GM21737 (cell line): ENCODE measurements at regions not wholly inside any gene's neighbourhood (a gene's known extent, or its start where the extent isn't known, plus 50 kb on each side); places are given as distances from the start of the nearest gene placed in this dataset.

Experiments
- ATAC-seq: cut with Tn5 transposase; IDR thresholded peaks from one replicate; pipeline ENCODE4 v1.9.1; 2021; ENCODE audit warnings: mild to moderate bottlenecking, moderate library complexity; ENCODE audit not compliant: unreplicated experiment

- ATAC-seq = no peak
Observed at GRCh38 chr7:69130396-69130795, 467.9 kb upstream of the AUTS2 start.

GRCh38 chr7:69134316-69134715, 464.0 kb upstream of the AUTS2 start:
- no peak for ATAC-seq

GRCh38 chr7:69147631-69148030, 450.6 kb upstream of the AUTS2 start:
- ATAC-seq = no peak

- ATAC-seq = no peak
Observed at GRCh38 chr7:69149804-69150782, 448.2 kb upstream of the AUTS2 start.

- no peak for ATAC-seq
Observed at GRCh38 chr7:69162326-69162725, 435.9 kb upstream of the AUTS2 start.

GRCh38 chr7:69162931-69163670, 435.2 kb upstream of the AUTS2 start:
- ATAC-seq = no peak

- no peak for ATAC-seq
Observed at GRCh38 chr7:69166979-69167516, 431.2 kb upstream of the AUTS2 start.

- ATAC-seq = no peak
Observed at GRCh38 chr7:69169386-69169785, 428.9 kb upstream of the AUTS2 start.

- ATAC-seq = no peak
Observed at GRCh38 chr7:69172357-69173077, 425.8 kb upstream of the AUTS2 start.

GRCh38 chr7:69173341-69173740, 424.9 kb upstream of the AUTS2 start:
- ATAC-seq = no peak

GRCh38 chr7:69173846-69174245, 424.4 kb upstream of the AUTS2 start:
- ATAC-seq = no peak

GRCh38 chr7:69176841-69177240, 421.4 kb upstream of the AUTS2 start:
- ATAC-seq = no peak

- ATAC-seq = no peak
Observed at GRCh38 chr7:69177461-69177861, 420.8 kb upstream of the AUTS2 start.

GRCh38 chr7:69177941-69178494, 420.3 kb upstream of the AUTS2 start:
- no peak for ATAC-seq

GRCh38 chr7:69180662-69181061, 417.6 kb upstream of the AUTS2 start:
- ATAC-seq = no peak

GRCh38 chr7:69182596-69183467, 415.4 kb upstream of the AUTS2 start:
- no peak for ATAC-seq

- no peak for ATAC-seq
Observed at GRCh38 chr7:69184339-69184738, 413.9 kb upstream of the AUTS2 start.

GRCh38 chr7:69185170-69185569, 413.1 kb upstream of the AUTS2 start:
- no peak for ATAC-seq

- no peak for ATAC-seq
Observed at GRCh38 chr7:69186974-69187373, 411.3 kb upstream of the AUTS2 start.

GRCh38 chr7:69187824-69188333, 410.4 kb upstream of the AUTS2 start:
- ATAC-seq = no peak
